ENCODE measurements at regions not wholly inside any gene's neighbourhood (a gene's known extent, or its start where the extent isn't known, plus 50 kb on each side); places are given as distances from the start of the nearest gene placed in this dataset.
"Not testable (repeated sequence)": the region's sequence is repeated elsewhere in the genome, so short reads cannot be mapped to it uniquely, and the experiment has no call there.

DNA sequence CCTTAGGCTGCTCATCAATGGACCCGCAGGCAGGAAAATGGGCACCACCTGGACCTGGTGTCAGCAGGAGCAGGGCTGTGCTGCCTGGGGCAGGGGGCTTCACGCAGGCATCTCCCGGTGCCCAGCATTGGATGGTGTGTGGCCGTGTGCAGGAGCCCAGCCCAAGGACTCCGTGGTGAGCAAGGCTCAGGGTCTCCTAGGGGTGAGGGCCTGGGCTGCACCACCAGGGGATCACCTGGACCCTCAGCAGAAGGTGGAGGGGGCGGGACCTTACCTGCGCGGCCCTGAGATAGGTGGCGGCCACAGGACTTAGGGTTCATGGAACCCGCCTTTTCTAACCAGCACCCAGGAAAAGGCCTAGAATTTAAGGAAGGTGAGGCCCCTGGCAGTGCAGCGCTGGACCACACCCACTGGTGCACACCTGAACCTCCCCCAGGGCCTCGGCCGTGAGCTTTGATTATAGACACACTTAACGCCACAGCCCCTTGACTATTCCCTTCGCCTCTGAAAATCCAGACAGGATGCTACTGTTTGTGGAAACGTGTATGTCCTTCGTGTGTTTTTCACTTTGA is 89.0 kb downstream of the TMEM18 start:
- Mint-ChIP-seq H3K4me3 (no peak overlapping the region), H3K4me1 (ENCODE audit: low read depth) (peaks cover 15% of the 10 kb centered on the region), H3K36me3 (ENCODE audit: low read depth) (no peaks in the 10 kb centered on the region), H3K9me3 (no peaks in the 10 kb centered on the region), H3K27me3 (peaks cover 41% of the 10 kb centered on the region), H3K27ac (no peak overlapping the region)
- no peak for DNase-seq

GRCh38 chr2:587087-587960 is 89.9 kb downstream of the TMEM18 start:
- DNase-seq: no peak
- Mint-ChIP-seq H3K9me3 (no peaks in the 10 kb centered on the region), H3K4me3 (no peak overlapping the region), H3K27ac (no peak overlapping the region), H3K27me3 (peaks cover 41% of the 10 kb centered on the region), H3K4me1 (ENCODE audit: low read depth) (peaks cover 15% of the 10 kb centered on the region), H3K36me3 (ENCODE audit: low read depth) (no peaks in the 10 kb centered on the region)

DNA sequence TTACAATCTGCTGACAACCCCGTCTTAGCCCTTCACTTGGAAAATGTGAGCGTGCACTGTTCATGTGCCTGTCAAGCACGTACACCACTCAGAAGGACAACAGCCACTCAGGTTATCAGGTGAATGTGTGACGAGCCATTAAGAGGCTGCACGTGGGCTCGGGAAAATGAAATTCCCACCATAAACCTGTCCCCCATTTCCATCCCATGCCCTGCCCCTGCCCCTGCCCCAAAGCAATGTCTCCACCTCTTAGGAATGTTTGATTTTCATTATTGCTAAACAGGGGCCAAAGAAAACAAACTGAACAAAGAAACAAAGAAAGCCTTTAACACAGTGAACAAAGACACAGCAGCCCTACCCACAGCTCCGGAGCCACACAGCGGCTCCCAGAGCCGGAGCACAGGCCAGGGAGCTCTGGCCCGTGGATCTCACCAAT is 90.5 kb downstream of the TMEM18 start:
- Mint-ChIP-seq H3K27ac (no peak overlapping the region), H3K9me3 (no peaks in the 10 kb centered on the region), H3K4me3 (no peak overlapping the region), H3K36me3 (ENCODE audit: low read depth) (no peaks in the 10 kb centered on the region), H3K27me3 (peaks cover 41% of the 10 kb centered on the region), H3K4me1 (ENCODE audit: low read depth) (peaks cover 15% of the 10 kb centered on the region)
- DNase-seq: no peak

GRCh38 chr2:584863-585823 is 92.1 kb downstream of the TMEM18 start:
- H3K9me3 Mint-ChIP-seq: no peaks in the 10 kb centered on the region
- H3K27me3 Mint-ChIP-seq: peaks cover 36% of the 10 kb centered on the region
- DNase-seq: peak; percentile 59
- no peaks in the 10 kb centered on the region for H3K36me3 Mint-ChIP-seq (ENCODE audit: low read depth)
- peaks cover 15% of the 10 kb centered on the region for H3K4me1 Mint-ChIP-seq (ENCODE audit: low read depth)
- H3K4me3 Mint-ChIP-seq: peak overlapping the region; percentile 46
- H3K27ac Mint-ChIP-seq: no peak overlapping the region

DNA sequence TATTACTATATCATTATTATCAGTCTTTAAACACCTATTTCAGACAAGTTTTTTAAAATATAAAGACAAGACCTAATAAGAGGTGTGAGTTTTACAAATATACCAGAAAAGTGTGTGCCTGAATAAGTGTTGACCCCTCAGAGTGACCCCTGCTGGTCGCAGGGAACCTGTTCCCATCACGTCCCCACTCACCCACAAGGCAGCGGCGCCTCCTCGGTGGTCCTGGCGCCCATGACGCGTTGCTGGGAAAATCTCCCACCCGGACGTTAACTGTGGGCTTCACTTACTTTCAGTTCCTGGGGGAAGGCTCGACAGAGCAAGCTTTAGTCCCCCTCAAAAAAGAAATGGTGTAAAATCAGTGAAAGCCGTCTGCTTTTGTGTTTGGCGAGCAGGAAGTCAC is 93.5 kb downstream of the TMEM18 start:
- Mint-ChIP-seq H3K4me3 (no peak overlapping the region), H3K27me3 (peaks cover 29% of the 10 kb centered on the region), H3K4me1 (ENCODE audit: low read depth) (peaks cover 15% of the 10 kb centered on the region), H3K9me3 (no peaks in the 10 kb centered on the region), H3K36me3 (ENCODE audit: low read depth) (no peaks in the 10 kb centered on the region), H3K27ac (no peak overlapping the region)
- DNase-seq: no peak

- H3K36me3 Mint-ChIP-seq (ENCODE audit: low read depth): no peaks in the 10 kb centered on the region
- no peak overlapping the region for H3K27ac Mint-ChIP-seq
- H3K4me1 Mint-ChIP-seq (ENCODE audit: low read depth): peaks cover 15% of the 10 kb centered on the region
- no peak for DNase-seq
- peaks cover 26% of the 10 kb centered on the region for H3K27me3 Mint-ChIP-seq
- H3K4me3 Mint-ChIP-seq: no peak overlapping the region
- peaks cover 4% of the 10 kb centered on the region for H3K9me3 Mint-ChIP-seq
Measured at GRCh38 chr2:582792-583528, 94.2 kb downstream of the TMEM18 start.

DNA sequence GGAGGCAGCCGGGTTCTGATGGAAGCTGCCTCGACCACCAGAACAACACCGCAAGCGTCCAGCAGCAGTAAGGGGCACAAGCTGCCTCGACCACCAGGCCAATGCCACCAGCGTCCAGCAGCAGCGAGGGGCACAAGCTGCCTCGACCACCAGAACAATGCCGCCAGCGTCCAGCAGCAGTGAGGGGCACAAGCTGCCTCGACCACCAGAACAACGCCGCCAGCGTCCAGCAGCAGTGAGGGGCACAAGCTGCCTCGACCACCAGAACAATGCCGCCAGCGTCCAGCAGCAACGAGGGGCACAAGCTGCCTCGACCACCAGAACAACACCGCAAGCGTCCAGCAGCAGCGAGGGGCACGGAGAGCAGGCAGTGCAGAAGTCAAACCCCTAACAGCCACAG is 94.9 kb downstream of the TMEM18 start:
- not testable (repeated sequence) for H3K36me3 Mint-ChIP-seq (ENCODE audit: low read depth); H3K27ac Mint-ChIP-seq; H3K9me3 Mint-ChIP-seq; DNase-seq; H3K4me3 Mint-ChIP-seq
- Mint-ChIP-seq H3K4me1 (ENCODE audit: low read depth) (peaks cover 15% of the 10 kb centered on the region), H3K27me3 (peaks cover 20% of the 10 kb centered on the region)

GRCh38 chr2:579961-580360 is 97.2 kb downstream of the TMEM18 start:
- no peak for DNase-seq
- no peak overlapping the region for H3K27ac Mint-ChIP-seq
- peaks cover 6% of the 10 kb centered on the region for H3K4me1 Mint-ChIP-seq (ENCODE audit: low read depth)
- peaks cover 17% of the 10 kb centered on the region for H3K9me3 Mint-ChIP-seq
- H3K4me3 Mint-ChIP-seq: no peak overlapping the region
- no peaks in the 10 kb centered on the region for H3K36me3 Mint-ChIP-seq (ENCODE audit: low read depth)
- peaks cover 5% of the 10 kb centered on the region for H3K27me3 Mint-ChIP-seq

GRCh38 chr2:579351-579886 is 97.8 kb downstream of the TMEM18 start:
- H3K27me3 Mint-ChIP-seq: peaks cover 4% of the 10 kb centered on the region
- no peak overlapping the region for H3K4me3 Mint-ChIP-seq
- DNase-seq: no peak
- H3K4me1 Mint-ChIP-seq (ENCODE audit: low read depth): peaks cover under 1% of the 10 kb centered on the region
- H3K27ac Mint-ChIP-seq: no peak overlapping the region
- no peaks in the 10 kb centered on the region for H3K36me3 Mint-ChIP-seq (ENCODE audit: low read depth)
- H3K9me3 Mint-ChIP-seq: peaks cover 17% of the 10 kb centered on the region

DNA sequence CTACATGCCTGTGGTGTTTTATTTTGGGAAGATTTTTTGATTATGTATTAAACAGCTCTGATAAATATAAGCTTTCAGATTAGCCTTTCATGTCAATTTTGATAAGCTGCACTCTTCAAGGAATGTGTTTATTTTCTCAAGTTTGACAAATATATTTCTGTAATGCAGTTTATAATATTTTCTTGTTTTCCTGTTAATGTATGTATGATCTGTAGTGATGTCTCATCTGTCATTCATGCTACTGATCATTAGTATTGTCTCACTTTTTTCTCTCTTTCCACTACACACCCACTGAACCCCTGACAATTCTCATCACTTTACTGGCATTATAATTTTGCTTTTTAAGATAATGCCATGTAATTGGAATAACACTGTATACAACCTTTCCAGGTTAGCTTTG is 100.9 kb downstream of the TMEM18 start:
- Mint-ChIP-seq H3K4me1 (ENCODE audit: low read depth) (no peaks in the 10 kb centered on the region), H3K9me3 (peaks cover 24% of the 10 kb centered on the region), H3K27ac (no peak overlapping the region), H3K36me3 (ENCODE audit: low read depth) (no peaks in the 10 kb centered on the region), H3K27me3 (peaks cover 14% of the 10 kb centered on the region), H3K4me3 (no peak overlapping the region)
- no peak for DNase-seq

- Mint-ChIP-seq H3K9me3 (peaks cover 26% of the 10 kb centered on the region), H3K4me1 (ENCODE audit: low read depth) (no peaks in the 10 kb centered on the region), H3K4me3 (no peak overlapping the region), H3K27ac (no peak overlapping the region), H3K27me3 (peaks cover 17% of the 10 kb centered on the region), H3K36me3 (ENCODE audit: low read depth) (no peaks in the 10 kb centered on the region)
- DNase-seq: no peak
Measured at GRCh38 chr2:575727-576236, 101.4 kb downstream of the TMEM18 start.

GRCh38 chr2:575030-575726 is 102.0 kb downstream of the TMEM18 start:
- no peak overlapping the region for H3K4me3 Mint-ChIP-seq
- H3K27ac Mint-ChIP-seq: no peak overlapping the region
- peaks cover 23% of the 10 kb centered on the region for H3K27me3 Mint-ChIP-seq
- no peaks in the 10 kb centered on the region for H3K36me3 Mint-ChIP-seq (ENCODE audit: low read depth)
- H3K4me1 Mint-ChIP-seq (ENCODE audit: low read depth): no peaks in the 10 kb centered on the region
- peaks cover 26% of the 10 kb centered on the region for H3K9me3 Mint-ChIP-seq
- DNase-seq: no peak

DNA sequence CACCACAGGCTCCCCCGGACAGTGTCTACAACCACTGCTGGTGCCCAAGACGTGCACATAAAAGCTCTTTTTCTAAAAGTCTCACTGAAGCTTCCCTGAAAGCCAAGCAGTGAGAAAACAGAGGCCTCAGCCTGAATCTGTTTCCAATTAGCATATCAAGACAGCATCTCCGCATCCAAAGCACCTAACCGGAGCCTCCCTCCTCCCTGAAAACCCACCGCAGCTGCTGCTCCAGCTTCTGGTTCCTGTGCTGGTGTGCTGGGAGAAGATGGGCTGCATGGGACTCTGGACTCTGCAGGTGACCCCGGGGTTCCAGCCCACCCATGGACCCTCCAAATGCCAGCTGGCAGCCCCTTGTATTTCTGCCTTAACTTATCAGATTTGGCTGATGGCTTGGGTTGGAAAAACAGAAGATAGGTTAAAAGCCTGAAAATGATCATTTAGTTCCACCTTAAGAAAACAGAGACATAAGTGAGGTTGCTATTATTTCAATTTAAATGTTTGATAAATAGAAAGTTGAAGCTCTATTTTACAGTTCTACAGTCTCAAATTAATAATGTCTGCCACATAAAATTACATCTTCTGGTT is 103.3 kb downstream of the TMEM18 start:
- no peak for DNase-seq
- Mint-ChIP-seq H3K36me3 (ENCODE audit: low read depth) (no peaks in the 10 kb centered on the region), H3K27ac (no peak overlapping the region), H3K4me3 (no peak overlapping the region), H3K4me1 (ENCODE audit: low read depth) (no peaks in the 10 kb centered on the region), H3K27me3 (peaks cover 33% of the 10 kb centered on the region), H3K9me3 (peaks cover 26% of the 10 kb centered on the region)

All from activated T-cell treated with anti-CD3 and anti-CD28 coated beads, Interleukin-2, amount 50 U/mL, for 24 hours (primary cell).